Memory B cell (primary cell): ENCODE measurements at regions not wholly inside any gene's neighbourhood (a gene's known extent, or its start where the extent isn't known, plus 50 kb on each side); places are given as distances from the start of the nearest gene placed in this dataset.
"Not testable (repeated sequence)": the region's sequence is repeated elsewhere in the genome, so short reads cannot be mapped to it uniquely, and the experiment has no call there.

ENCODE experiments used
- ATAC-seq: fragments of 150-1000 bp; cut with Tn5 transposase; 2 replicates; pipeline ENCODE4 v1.10.0; 2021; ENCODE audit warnings: low read depth, mild to moderate bottlenecking, moderate library complexity
- DNase-seq, 2 donors: peaks; one replicate each; pipeline ENCODE4 v3.0.0; 2022; ENCODE audit warnings: low spot score in 2 of 2
- H3K27ac Mint-ChIP-seq: one replicate; pipeline ENCODE4 v1.8.0; 2022; ENCODE audit warnings: mild to moderate bottlenecking, moderate library complexity, mixed read lengths
- H3K27me3 Mint-ChIP-seq: one replicate; pipeline ENCODE4 v1.8.0; 2022; ENCODE audit warnings: mixed read lengths
- H3K36me3 Mint-ChIP-seq: one replicate; pipeline ENCODE4 v1.8.0; 2022; ENCODE audit warnings: mild to moderate bottlenecking, mixed read lengths
- H3K4me1 Mint-ChIP-seq: one replicate; pipeline ENCODE4 v1.8.0; 2022; ENCODE audit warnings: mixed read lengths
- H3K4me3 Mint-ChIP-seq: one replicate; pipeline ENCODE4 v1.8.0; 2022; ENCODE audit warnings: mild to moderate bottlenecking, moderate library complexity, mixed read lengths
- H3K9me3 Mint-ChIP-seq: one replicate; pipeline ENCODE4 v1.8.0; 2022; ENCODE audit warnings: mixed read lengths

- not testable (repeated sequence) for H3K27me3 Mint-ChIP-seq, DNase-seq, ATAC-seq, H3K27ac Mint-ChIP-seq, H3K4me1 Mint-ChIP-seq, H3K4me3 Mint-ChIP-seq, H3K36me3 Mint-ChIP-seq, H3K9me3 Mint-ChIP-seq
These were observed 416.4 kb upstream of the C1orf87 start for GRCh38 chr1:60489916-60490480.

DNA sequence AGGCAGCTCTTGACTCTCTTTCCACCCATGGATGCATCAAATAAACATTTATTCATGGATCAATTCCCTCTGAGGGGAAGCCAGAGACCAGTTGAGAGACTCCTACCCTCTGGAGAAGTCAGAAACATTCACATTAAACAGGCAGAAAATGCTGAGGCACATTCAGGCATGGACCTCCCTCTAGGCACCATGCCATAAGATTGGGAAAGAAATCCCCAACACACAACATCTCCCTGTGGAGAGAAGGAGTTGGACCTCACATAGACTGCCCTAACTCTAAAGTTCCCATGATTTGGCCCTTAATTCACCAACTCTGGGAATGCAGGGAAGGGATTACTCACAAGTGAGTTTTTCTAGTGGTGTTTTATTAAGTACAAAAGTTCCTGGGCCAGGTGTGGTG lies 415.3 kb upstream of the C1orf87 start:
- H3K27me3 Mint-ChIP-seq: no peaks in the 10 kb centered on the region

GRCh38 chr1:60487565-60488345 lies 414.2 kb upstream of the C1orf87 start:
- H3K4me3 Mint-ChIP-seq: no peak overlapping the region
- no peaks in the 10 kb centered on the region for H3K27me3 Mint-ChIP-seq
- H3K4me1 Mint-ChIP-seq: no peaks in the 10 kb centered on the region
- DNase-seq (no peak), ATAC-seq (no peak)
- H3K36me3 Mint-ChIP-seq: no peaks in the 10 kb centered on the region
- H3K9me3 Mint-ChIP-seq: peaks cover 8% of the 10 kb centered on the region
- H3K27ac Mint-ChIP-seq: no peak overlapping the region

More for the DNA sequence above, 415.3 kb upstream of the C1orf87 start:
- Mint-ChIP-seq H3K4me1 (no peaks in the 10 kb centered on the region), H3K4me3 (no peak overlapping the region), H3K36me3 (no peaks in the 10 kb centered on the region), H3K9me3 (peaks cover 8% of the 10 kb centered on the region), H3K27ac (no peak overlapping the region)
- ATAC-seq (no peak), DNase-seq (no peak)

- H3K4me1 Mint-ChIP-seq: no peaks in the 10 kb centered on the region
- no peak overlapping the region for H3K27ac Mint-ChIP-seq
- no peak overlapping the region for H3K4me3 Mint-ChIP-seq
- no peaks in the 10 kb centered on the region for H3K27me3 Mint-ChIP-seq
- H3K9me3 Mint-ChIP-seq: peaks cover 3% of the 10 kb centered on the region
- H3K36me3 Mint-ChIP-seq: no peaks in the 10 kb centered on the region
- no peak for DNase-seq
- ATAC-seq: no peak
These were observed 409.9 kb upstream of the C1orf87 start for GRCh38 chr1:60483509-60483908.

- DNase-seq: no peak
- H3K4me1 Mint-ChIP-seq: no peaks in the 10 kb centered on the region
- no peak overlapping the region for H3K27ac Mint-ChIP-seq
- no peak overlapping the region for H3K4me3 Mint-ChIP-seq
- no peaks in the 10 kb centered on the region for H3K27me3 Mint-ChIP-seq
- H3K9me3 Mint-ChIP-seq: peaks cover 6% of the 10 kb centered on the region
- no peak for ATAC-seq
- no peaks in the 10 kb centered on the region for H3K36me3 Mint-ChIP-seq
These were observed 396.7 kb upstream of the C1orf87 start for GRCh38 chr1:60470246-60470645.

- Mint-ChIP-seq H3K27me3 (no peaks in the 10 kb centered on the region), H3K4me3 (no peak overlapping the region)
- no peak for ATAC-seq
These were observed 390.2 kb upstream of the C1orf87 start for GRCh38 chr1:60463786-60464185.

GRCh38 chr1:60463146-60463545 lies 389.6 kb upstream of the C1orf87 start:
- ATAC-seq (no peak), DNase-seq (no peak)
- Mint-ChIP-seq H3K27me3 (no peaks in the 10 kb centered on the region), H3K27ac (no peak overlapping the region), H3K4me3 (no peak overlapping the region), H3K9me3 (peaks cover 10% of the 10 kb centered on the region), H3K4me1 (no peaks in the 10 kb centered on the region), H3K36me3 (no peaks in the 10 kb centered on the region)

More at GRCh38 chr1:60463786-60464185, 390.2 kb upstream of the C1orf87 start:
- no peaks in the 10 kb centered on the region for H3K36me3 Mint-ChIP-seq
- H3K9me3 Mint-ChIP-seq: peaks cover 8% of the 10 kb centered on the region
- DNase-seq: no peak
- no peak overlapping the region for H3K27ac Mint-ChIP-seq
- no peaks in the 10 kb centered on the region for H3K4me1 Mint-ChIP-seq

DNA sequence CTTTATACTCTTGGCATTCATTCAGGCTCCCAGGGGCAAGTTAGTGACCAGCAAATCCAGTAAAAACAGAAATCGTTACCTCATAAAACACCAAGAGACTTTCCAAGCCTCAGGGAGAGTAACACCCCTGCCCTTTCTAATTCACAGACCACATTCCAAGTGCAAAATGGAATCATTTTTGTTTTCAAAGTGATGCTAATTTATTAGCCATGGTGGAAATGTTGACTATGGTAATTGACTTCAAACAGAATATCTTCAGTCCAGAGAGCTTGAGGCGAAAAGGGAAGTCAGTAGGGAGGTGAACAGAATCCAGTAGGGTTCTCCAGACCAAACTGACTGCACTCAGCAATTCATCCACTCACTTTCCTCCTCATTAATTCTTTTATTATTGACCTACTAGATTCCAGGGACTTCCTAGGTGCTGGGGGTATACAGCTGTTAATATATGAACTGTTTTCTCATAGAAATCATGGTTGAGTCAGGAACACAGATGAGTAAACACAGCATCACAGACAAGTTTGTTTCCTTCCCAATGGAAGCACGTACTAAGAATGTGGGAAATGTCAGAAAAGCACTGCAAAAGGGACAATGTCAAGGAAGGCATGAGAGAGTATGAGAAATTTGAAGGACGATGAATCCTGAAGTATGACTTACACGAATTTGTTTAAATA lies 388.5 kb upstream of the C1orf87 start:
- Mint-ChIP-seq H3K27me3 (no peaks in the 10 kb centered on the region), H3K27ac (no peak overlapping the region), H3K4me3 (no peak overlapping the region), H3K36me3 (no peaks in the 10 kb centered on the region), H3K4me1 (no peaks in the 10 kb centered on the region), H3K9me3 (peaks cover 10% of the 10 kb centered on the region)
- DNase-seq: no peak
- no peak for ATAC-seq

GRCh38 chr1:60458111-60458510 lies 384.5 kb upstream of the C1orf87 start:
- Mint-ChIP-seq H3K27ac (no peak overlapping the region), H3K9me3 (peaks cover 12% of the 10 kb centered on the region), H3K36me3 (no peaks in the 10 kb centered on the region), H3K4me1 (no peaks in the 10 kb centered on the region), H3K4me3 (no peak overlapping the region), H3K27me3 (no peaks in the 10 kb centered on the region)
- no peak for ATAC-seq
- no peak for DNase-seq

DNA sequence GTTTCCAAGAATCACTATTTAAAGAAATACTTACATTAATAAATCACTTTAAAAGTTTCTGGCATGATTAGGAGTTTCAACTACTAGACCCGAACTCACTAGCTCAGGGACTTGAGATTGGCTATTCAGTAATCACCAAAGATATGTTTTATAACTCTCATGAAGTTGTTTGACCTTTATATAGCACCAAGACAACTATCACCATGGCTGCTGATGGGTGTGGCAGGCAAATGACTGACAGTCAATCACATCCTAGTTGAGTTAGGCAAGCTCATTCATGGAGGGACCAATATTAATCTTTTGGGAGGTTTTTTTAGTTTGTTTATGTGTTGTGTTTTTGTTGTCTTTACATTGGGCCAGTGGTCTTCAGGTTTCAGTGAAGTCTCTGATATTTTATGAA lies 376.3 kb upstream of the C1orf87 start:
- Mint-ChIP-seq H3K36me3 (no peaks in the 10 kb centered on the region), H3K27me3 (no peaks in the 10 kb centered on the region), H3K27ac (no peak overlapping the region)

GRCh38 chr1:60448850-60449249 lies 375.3 kb upstream of the C1orf87 start:
- ATAC-seq (no peak), DNase-seq (no peak)
- no peaks in the 10 kb centered on the region for H3K36me3 Mint-ChIP-seq
- no peak overlapping the region for H3K27ac Mint-ChIP-seq
- peaks cover 4% of the 10 kb centered on the region for H3K9me3 Mint-ChIP-seq
- no peaks in the 10 kb centered on the region for H3K27me3 Mint-ChIP-seq
- no peak overlapping the region for H3K4me3 Mint-ChIP-seq
- H3K4me1 Mint-ChIP-seq: no peaks in the 10 kb centered on the region

More for the DNA sequence above, 376.3 kb upstream of the C1orf87 start:
- Mint-ChIP-seq H3K4me3 (no peak overlapping the region), H3K4me1 (no peaks in the 10 kb centered on the region), H3K9me3 (peaks cover 4% of the 10 kb centered on the region)
- no peak for ATAC-seq
- DNase-seq: no peak

GRCh38 chr1:60444680-60445079 lies 371.1 kb upstream of the C1orf87 start:
- no peak for DNase-seq
- no peaks in the 10 kb centered on the region for H3K27me3 Mint-ChIP-seq

DNA sequence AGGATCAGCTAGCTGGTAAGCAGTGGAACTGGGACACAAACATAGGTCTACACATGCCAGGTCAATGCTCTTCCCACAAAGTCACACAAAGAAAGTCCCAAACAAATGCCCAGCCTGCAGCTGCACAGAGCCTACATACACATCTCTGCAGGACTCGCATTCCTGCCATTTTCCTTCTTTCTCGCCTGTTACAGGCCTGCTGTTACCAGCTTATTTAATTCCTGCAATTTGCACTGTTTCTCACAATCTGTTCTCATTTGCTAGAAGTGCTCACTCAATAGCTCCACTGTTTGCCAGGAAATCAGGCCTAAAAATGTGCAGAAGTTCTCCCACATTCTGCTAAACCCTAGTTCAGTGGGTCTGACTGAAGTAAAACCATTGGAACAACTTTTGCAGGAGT lies 362.6 kb upstream of the C1orf87 start:
- Mint-ChIP-seq H3K27ac (no peak overlapping the region), H3K4me1 (no peaks in the 10 kb centered on the region), H3K27me3 (no peaks in the 10 kb centered on the region), H3K9me3 (peaks cover 10% of the 10 kb centered on the region), H3K4me3 (no peak overlapping the region), H3K36me3 (no peaks in the 10 kb centered on the region)
- ATAC-seq (no peak), DNase-seq (no peak)

More at GRCh38 chr1:60444680-60445079, 371.1 kb upstream of the C1orf87 start:
- Mint-ChIP-seq H3K4me1 (no peaks in the 10 kb centered on the region), H3K4me3 (no peak overlapping the region), H3K36me3 (no peaks in the 10 kb centered on the region), H3K9me3 (peaks cover 4% of the 10 kb centered on the region), H3K27ac (no peak overlapping the region)
- ATAC-seq: no peak

- Mint-ChIP-seq H3K36me3 (no peaks in the 10 kb centered on the region), H3K27me3 (no peaks in the 10 kb centered on the region), H3K27ac (no peak overlapping the region), H3K4me1 (no peaks in the 10 kb centered on the region), H3K9me3 (peaks cover 9% of the 10 kb centered on the region), H3K4me3 (no peak overlapping the region)
- no peak for DNase-seq
- no peak for ATAC-seq
These were observed 358.0 kb upstream of the C1orf87 start for GRCh38 chr1:60431593-60431992.
